HepG2 (cell line): ENCODE measurements at regions not wholly inside any gene's neighbourhood (a gene's known extent, or its start where the extent isn't known, plus 50 kb on each side); places are given as distances from the start of the nearest gene placed in this dataset.

Source experiments
- ASH2L ChIP-seq: fragments of 300-600, 200-600 bp; sonication (generic); IDR thresholded peaks from 2 replicates; pipeline ENCODE4 v1.7.0; 2017; ENCODE audit warnings: low read depth, mild to moderate bottlenecking, moderate library complexity, mixed read lengths, low read length; ENCODE audit not compliant: insufficient read length
- HCFC1 ChIP-seq: fragments of 150-350 bp; IDR thresholded peaks from 2 replicates; pipeline ENCODE4 v1.6.1; 2014; ENCODE audit warnings: low read depth, low read length
- KDM2A ChIP-seq: sonication (generic); formaldehyde crosslinking; IDR thresholded peaks from 2 replicates; pipeline ENCODE4 v1.4.0; 2020; ENCODE audit warnings: low read depth, missing genetic modification reagents, borderline replicate concordance
- RCOR2 ChIP-seq: IDR thresholded peaks from 2 replicates; pipeline ENCODE4 v1.6.1; 2016; ENCODE audit warnings: missing biosample characterization, missing genetic modification reagents
- ZXDC ChIP-seq: sonication (generic); formaldehyde crosslinking; IDR thresholded peaks from 2 replicates; pipeline ENCODE4 v1.5.0; 2020; ENCODE audit warnings: mild to moderate bottlenecking, missing genetic modification reagents

GRCh38 chr20:53678990-53679596 is 85.5 kb upstream of the ZNF217 start:
- no peak for TF ChIP-seq ASH2L
- TF ChIP-seq KDM2A (CRISPR knock-in tag), result no peak
- TF ChIP-seq HCFC1, result no peak
- TF ChIP-seq RCOR2, result no peak
- no peak for TF ChIP-seq ZXDC (CRISPR knock-in tag)
